ENCODE measurements at regions not wholly inside any gene's neighbourhood (a gene's known extent, or its start where the extent isn't known, plus 50 kb on each side); places are given as distances from the start of the nearest gene placed in this dataset.

DNA sequence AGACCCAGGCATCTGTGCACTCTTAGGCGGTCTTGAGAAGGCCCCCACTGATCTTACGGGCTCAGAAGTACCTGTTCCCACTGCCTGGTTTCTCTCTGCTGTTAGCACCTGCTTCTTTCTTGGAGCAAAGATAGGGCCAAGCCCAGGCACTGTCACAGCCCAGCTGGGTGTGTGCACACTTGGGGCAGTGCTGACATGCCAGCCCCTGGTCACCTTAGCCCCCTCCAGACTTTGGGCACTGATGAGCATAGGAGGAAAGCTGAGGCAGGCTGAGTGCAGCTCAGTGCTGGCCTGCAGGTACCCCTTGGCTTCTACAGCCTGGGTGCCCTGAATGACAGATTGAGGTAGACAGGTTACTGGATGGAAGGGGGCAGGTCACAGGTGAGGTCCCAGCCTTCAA lies 105.7 kb upstream of the AHI1 start:
- ATAC-seq: no peak

DNA sequence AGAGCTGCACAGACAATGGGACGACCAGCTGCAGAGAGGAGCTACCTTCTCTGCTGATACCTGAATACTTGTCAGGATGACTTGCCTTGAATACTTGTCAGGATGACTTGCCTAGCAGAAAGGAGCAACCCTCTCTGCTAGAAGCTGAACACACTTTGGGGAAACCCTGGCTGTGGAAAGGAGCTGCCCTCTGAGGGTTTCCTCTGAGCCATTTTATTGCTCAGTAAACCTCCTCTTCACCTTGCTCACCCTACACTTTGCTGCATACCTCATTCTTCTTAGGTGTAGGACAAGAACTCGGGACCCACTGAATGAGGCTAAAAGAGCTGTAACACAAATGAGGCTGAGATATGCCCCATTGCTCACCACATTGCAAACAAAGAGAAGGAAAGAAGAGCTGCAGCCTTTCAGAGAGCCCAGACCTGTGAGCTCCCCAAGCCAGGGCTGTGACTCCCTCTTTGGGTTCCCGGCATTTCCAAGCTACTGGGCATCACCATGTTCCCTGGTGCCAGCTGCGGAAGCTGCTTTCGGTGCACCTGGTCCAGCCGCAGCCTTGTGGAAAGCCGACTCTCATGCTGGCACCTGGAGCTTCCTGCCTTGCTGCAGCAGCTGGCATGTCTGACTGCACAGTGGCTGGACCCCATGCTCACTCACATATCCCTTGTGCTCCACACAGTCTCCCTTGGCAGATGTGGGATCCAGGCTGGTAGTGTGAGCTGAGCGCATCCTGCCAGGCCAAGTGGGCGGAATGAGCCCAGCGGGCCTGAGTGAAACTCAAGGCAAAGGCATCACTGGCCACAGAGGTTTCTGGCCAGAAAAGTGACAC lies 106.7 kb upstream of the AHI1 start:
- Histone ChIP-seq H3K4me3 (no peak overlapping the region), H3K4me1 (no peaks in the 10 kb centered on the region), H3K27ac (no peak overlapping the region), H3K27me3 (no peaks in the 10 kb centered on the region), H3K36me3 (no peaks in the 10 kb centered on the region), H3K9me3 (no peaks in the 10 kb centered on the region)
- ATAC-seq: no peak
- TF ChIP-seq, protein P1, sequence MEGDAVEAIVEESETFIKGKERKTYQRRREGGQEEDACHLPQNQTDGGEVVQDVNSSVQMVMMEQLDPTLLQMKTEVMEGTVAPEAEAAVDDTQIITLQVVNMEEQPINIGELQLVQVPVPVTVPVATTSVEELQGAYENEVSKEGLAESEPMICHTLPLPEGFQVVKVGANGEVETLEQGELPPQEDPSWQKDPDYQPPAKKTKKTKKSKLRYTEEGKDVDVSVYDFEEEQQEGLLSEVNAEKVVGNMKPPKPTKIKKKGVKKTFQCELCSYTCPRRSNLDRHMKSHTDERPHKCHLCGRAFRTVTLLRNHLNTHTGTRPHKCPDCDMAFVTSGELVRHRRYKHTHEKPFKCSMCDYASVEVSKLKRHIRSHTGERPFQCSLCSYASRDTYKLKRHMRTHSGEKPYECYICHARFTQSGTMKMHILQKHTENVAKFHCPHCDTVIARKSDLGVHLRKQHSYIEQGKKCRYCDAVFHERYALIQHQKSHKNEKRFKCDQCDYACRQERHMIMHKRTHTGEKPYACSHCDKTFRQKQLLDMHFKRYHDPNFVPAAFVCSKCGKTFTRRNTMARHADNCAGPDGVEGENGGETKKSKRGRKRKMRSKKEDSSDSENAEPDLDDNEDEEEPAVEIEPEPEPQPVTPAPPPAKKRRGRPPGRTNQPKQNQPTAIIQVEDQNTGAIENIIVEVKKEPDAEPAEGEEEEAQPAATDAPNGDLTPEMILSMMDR (IDR thresholded peaks at IDR 0.05): no peak
- TF ChIP-seq POLR2A (IDR thresholded peaks at IDR 0.05): no peak
- WGBS (ENCODE audit: insufficient coverage, low coverage, low lambda C conversion rate, missing lambda C conversion rate): 97% methylated on average over 5 of the region's 10 CpGs
- DNase-seq: no peak
- intact Hi-C loops (cut with DNase I): no loop called here

More for the DNA sequence above, 105.7 kb upstream of the AHI1 start:
- no peaks in the 10 kb centered on the region for H3K36me3 ChIP-seq
- no peaks in the 10 kb centered on the region for H3K4me1 ChIP-seq
- DNase-seq: no peak
- no peaks in the 10 kb centered on the region for H3K9me3 ChIP-seq
- no CpG with 5 or more reads among the region's 2 CpGs for WGBS (ENCODE audit: insufficient coverage, low coverage, low lambda C conversion rate, missing lambda C conversion rate)
- TF ChIP-seq, protein P1 (IDR thresholded peaks at IDR 0.05): no peak
- TF ChIP-seq POLR2A (IDR thresholded peaks at IDR 0.05): no peak
- H3K27me3 ChIP-seq: no peaks in the 10 kb centered on the region
- no peak overlapping the region for H3K4me3 ChIP-seq
- intact Hi-C loops (cut with DNase I): no loop called here
- no peak overlapping the region for H3K27ac ChIP-seq

DNA sequence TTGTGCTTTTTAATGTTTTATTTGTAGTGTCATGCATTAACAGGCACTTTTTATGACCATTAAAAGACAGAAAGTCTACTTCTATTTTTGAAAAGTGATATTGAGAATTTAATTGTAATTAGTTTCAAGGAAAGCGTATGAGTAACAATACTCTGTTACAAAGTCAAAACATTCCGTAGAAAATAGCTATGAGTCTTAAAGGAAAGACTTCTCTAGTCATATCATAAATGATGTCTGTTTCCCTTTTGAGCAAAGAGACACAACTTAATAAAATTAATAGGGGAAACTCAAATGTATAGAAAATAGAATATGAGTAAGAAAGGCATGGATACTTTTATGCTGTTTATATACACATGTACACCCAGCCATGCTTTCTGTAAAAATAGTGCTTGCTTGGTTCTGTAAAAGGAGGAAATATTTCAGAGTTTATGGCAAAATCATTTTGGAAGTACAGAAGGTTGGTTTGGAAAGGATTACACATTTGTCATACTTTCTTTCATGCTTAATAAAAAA lies 107.8 kb upstream of the AHI1 start:
- Histone ChIP-seq H3K4me3 (no peak overlapping the region), H3K27ac (no peak overlapping the region), H3K4me1 (no peaks in the 10 kb centered on the region), H3K27me3 (no peaks in the 10 kb centered on the region), H3K9me3 (no peaks in the 10 kb centered on the region), H3K36me3 (no peaks in the 10 kb centered on the region)
- 56% methylated on average over 2 of the region's 2 CpGs for WGBS (ENCODE audit: insufficient coverage, low coverage, low lambda C conversion rate, missing lambda C conversion rate)
- intact Hi-C loops (cut with DNase I): no loop called here
- no peak for TF ChIP-seq POLR2A (IDR thresholded peaks at IDR 0.05)
- TF ChIP-seq, protein P1 (IDR thresholded peaks at IDR 0.05): no peak
- DNase-seq (no peak), ATAC-seq (no peak)

DNA sequence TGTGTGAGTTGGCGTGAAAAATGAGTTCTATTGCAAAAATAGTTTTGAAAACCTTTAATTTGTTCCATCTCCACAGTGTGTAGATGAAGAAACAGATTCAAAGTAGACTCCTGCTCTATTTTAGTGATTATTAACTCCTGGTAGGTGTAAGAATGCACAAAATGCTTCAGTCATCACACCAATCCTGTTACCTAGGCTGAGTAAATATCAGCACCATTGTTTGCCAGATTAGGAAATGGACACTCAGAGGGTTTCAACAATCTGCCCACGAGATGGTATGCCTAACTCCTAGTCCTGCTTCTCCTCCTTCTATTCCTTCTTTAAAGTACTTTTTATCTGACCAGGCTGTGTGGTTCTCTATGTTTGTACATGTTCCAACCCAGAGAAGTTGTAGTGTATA lies 108.9 kb upstream of the AHI1 start:
- Histone ChIP-seq H3K4me3 (no peak overlapping the region), H3K36me3 (no peaks in the 10 kb centered on the region), H3K4me1 (no peaks in the 10 kb centered on the region), H3K9me3 (no peaks in the 10 kb centered on the region), H3K27ac (no peak overlapping the region), H3K27me3 (no peaks in the 10 kb centered on the region)
- ATAC-seq (peak in 2 of 4 donors; percentile 25 to 61), DNase-seq (no peak)
- intact Hi-C loops (cut with DNase I): no loop called here
- TF ChIP-seq, protein P1 (IDR thresholded peaks at IDR 0.05): no peak
- no peak for TF ChIP-seq POLR2A (IDR thresholded peaks at IDR 0.05)
- 37% methylated on average over 2 of the region's 2 CpGs for WGBS (ENCODE audit: insufficient coverage, low coverage, low lambda C conversion rate, missing lambda C conversion rate)

Data from right lobe of liver (tissue), 6 donors.